SIG-M5 treated with dmso at 0.1 percent for 504 hours (cell line): ENCODE measurements at regions not wholly inside any gene's neighbourhood (a gene's known extent, or its start where the extent isn't known, plus 50 kb on each side); places are given as distances from the start of the nearest gene placed in this dataset.

ENCODE experiments used
- DNase-seq: peaks from one replicate; lab custom pipeline; 2025; ENCODE audit not compliant: unreplicated experiment; lab: John Stamatoyannopoulos, UW

DNA sequence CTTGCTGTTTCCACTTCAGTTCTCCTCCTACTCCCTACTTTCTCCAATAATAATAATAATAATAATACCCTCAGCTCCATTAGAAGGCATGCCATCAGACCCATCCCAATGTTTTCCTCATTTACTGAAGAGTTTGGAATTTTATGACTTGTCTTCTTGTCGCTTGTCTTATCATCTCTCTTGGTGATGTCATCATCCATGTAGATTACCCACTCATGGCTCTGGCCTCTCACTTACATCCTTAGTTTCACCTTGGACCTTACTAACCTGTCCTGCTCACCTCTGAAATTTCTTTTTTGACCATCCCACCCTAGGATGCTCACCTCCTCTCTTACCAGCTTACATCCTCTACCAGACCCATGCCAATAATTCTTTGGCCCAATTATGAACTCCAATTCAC, 329.3 kb downstream of the ACTL7B start:
- no peak for DNase-seq

DNA sequence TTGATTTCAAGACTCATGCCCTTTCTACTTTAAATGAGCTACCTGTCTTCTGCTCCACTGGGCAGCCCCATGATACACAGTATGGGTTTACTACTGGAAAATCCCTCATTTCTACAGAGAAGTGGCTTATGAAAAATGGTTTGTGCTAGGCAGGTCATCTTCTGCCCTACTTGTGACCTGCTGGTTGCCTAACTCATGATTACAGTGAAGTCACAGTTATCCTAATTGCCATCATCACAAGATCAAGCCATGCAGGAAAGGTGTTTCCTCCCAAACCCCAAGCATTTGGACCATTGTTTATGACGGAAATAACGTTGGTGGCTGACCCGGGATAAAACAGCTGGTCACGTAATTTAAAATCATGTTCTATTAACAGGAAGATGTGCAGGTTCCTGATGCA, 330.6 kb downstream of the ACTL7B start:
- DNase-seq = no peak

DNA sequence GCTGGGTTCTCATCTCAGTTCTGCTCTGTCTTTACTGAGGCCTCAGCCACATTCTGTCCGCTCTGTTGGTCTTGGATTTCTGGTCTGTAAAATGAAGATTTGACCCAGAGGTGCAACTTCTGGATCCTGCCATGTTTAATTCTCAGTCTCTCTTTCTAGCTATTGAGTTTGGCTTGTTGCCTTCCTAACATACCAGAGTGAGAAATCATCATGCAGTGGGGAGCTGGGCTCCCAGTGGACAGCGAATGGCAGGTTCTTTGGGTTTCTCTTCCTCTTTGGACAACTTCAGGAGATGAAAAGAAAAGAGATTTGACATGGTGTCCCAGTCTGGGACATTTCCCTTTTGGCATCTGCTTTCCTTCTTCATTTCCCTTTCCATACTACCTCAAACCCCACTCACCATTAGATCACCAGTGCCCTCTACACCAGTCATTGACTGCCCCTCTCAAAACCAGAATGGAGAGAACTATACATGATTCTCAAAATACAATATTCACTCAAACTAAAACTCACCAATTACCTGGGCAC, 334.7 kb downstream of the ACTL7B start:
- DNase-seq = no peak

GRCh38 chr9:108519437-108519836, 336.3 kb downstream of the ACTL7B start:
- no peak for DNase-seq

- DNase-seq = no peak
Observed at GRCh38 chr9:108517651-108518365, 338.0 kb downstream of the ACTL7B start.

DNA sequence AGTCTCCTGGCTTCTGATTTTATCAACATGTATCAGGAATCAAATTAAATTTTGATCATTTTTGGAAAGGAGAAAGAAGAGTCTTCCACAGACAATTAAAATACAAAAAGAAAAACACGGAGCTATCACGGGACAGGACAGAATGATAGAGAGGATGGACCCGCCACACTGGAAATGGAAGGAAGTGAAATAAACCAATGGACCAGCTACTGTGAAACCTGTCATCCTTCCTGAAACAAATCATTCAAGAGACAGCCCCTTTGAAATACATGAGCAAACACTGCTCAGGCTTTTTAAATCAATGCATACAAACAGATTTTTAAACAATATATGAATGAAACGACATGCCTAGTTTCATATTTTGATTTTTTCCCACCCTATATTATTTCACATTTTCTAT, 339.4 kb downstream of the ACTL7B start:
- no peak for DNase-seq

DNA sequence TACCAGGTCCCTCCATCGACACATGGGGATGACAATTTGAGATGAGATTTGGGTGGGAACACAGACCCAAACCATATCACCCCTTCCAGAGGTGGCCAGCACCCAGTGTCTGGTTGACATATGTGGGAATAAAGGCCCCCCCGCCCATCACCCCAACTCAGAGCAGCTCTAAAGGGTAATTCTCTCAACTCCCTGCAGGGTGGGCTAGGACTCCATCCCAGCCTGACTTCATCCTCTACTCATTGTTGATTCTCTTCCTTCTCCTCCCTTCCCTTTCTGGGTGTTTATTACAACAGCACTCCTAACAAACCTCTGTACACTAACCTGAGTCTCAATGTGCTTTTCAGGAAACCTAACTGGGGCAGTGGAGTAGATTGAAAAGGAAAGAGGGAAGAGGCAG, 339.9 kb downstream of the ACTL7B start:
- DNase-seq = no peak

DNA sequence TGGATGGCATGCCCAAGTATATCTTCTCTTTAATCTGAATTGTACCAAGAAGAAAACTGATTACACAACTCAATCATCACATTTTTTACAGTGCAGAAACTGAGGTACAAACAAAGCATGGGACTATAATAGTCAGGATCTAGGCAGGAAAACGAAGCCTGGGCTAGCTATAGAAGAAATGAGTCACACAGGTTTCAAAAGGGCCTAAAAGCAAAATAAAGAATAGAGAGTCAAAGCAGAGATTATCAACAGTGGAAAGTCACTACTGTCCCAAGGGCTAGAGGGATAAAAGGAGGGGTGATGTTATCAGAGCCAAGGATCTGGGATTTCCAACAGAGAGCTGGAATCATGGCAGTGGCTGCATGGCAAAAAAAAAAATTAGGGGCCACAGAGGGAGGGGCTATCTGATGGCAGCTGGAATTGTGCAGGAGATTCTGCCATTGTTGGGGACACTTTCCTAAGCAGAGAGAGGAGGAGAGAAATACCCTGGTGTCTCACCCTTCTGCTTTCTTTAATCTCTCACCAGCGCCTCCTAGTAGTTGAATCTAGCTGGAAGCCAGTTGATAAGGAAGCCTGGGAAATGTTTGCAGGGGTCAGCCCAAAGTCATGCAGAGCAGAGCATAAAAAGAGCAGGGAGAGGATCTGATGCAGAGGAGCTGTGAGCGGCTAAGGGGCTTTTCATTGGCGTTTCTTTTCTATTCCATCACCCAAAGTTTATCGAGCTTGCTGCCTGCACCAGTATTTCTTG, 343.2 kb downstream of the ACTL7B start:
- DNase-seq = no peak

- no peak for DNase-seq
Observed at GRCh38 chr9:108511307-108511706, 344.5 kb downstream of the ACTL7B start.

DNA sequence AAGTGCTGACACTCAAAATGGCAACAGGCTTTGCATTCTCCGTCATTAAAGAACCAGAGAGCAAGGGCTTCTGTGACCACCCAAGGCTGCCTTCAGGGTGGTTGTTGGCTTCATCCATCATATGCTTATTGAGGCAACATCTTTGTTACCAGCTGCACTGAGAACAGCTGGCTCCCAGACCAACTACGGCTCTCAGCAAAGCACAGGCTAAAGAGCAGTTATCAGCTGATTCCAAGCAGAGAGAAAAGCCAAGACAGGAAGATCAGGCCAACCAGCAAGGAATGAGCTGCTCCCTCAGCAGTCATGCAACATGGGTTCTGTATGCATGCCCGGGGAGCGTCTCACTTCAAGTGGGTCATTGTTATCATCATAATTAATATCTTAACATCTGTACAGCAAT, 358.9 kb downstream of the ACTL7B start:
- no peak for DNase-seq

GRCh38 chr9:108489567-108489966, 366.2 kb downstream of the ACTL7B start:
- DNase-seq = no peak

- DNase-seq = no peak
Observed at GRCh38 chr9:108486831-108487230, 369.0 kb downstream of the ACTL7B start.

- DNase-seq = no peak
Observed at GRCh38 chr9:108484468-108484867, 371.3 kb downstream of the ACTL7B start.

- no peak for DNase-seq
Observed at GRCh38 chr9:108483676-108484075, 372.1 kb downstream of the ACTL7B start.

DNA sequence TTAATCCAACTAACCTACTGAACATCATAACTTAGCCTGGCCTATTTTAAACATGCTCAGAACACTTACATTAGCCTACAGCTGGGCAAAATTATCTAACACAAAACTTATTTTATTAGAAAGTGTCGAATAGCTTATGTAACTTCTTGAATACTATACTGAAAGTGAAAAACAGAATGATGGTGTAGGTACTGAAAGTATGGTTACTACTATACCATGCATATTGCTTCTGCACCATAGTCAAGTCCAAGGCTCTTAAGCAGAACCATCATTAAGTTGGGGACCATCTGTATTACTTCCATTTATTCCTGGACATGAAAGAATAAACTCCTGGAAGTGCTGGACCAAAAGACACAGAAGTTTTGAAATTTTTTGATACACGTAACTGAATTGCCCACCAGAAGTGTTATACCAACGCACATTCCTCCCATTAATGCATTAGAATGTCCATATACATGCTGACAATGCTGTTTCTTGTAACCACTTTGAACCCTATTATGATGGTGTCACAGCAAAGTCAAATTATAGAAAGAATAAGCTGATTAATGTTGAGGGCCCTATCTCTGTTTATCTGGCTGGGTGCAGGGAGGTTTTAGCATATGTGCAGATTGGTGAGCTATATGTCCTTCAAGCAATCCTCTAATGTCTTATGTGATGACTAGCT, 375.7 kb downstream of the ACTL7B start:
- no peak for DNase-seq

GRCh38 chr9:108478431-108479332, 377.1 kb downstream of the ACTL7B start:
- peak; percentile 14 for DNase-seq

GRCh38 chr9:108477529-108478006, 378.2 kb downstream of the ACTL7B start:
- DNase-seq = peak; percentile 2

GRCh38 chr9:108476574-108476973, 379.2 kb downstream of the ACTL7B start:
- DNase-seq = no peak

DNA sequence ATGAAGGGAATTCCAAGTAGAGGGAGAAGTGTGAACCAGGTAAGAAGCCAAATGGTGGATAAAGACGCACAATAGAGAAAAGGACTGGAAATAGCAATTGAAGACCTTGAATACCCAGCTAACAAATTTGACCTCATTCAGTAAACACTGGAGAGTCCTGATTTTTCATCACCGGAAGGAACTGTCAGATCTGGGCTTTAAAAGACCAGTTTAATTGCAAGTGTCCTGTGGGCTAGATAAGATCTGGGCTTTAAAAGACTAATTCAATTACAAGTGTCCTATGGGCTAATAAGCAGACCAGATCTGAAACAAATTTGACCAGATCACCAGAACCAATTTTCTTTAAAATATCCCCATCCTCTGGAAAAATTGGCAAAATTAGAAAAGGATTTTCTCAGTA, 380.0 kb downstream of the ACTL7B start:
- DNase-seq = no peak

DNA sequence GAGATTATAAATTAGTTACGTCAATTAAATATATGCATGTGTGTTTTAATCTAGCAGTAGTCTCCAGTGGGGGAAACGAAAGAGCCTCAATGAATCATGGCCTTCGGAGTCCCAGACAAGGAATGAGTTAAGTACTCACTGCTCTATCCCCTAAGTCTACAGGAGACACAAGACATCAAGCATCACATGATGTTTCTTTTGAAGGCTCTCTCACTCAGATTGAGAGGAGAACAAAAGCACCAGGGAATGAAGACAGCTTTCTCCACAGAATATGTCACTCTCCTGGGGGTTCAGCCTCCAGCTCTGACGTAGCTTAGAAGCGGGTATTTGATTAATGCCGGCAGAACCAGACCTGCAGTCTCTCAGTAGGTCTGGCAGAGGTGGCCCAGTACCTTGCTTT, 381.4 kb downstream of the ACTL7B start:
- no peak for DNase-seq
